M059J (cell line): ENCODE measurements at regions not wholly inside any gene's neighbourhood (a gene's known extent, or its start where the extent isn't known, plus 50 kb on each side); places are given as distances from the start of the nearest gene placed in this dataset.
"Not testable (repeated sequence)": the region's sequence is repeated elsewhere in the genome, so short reads cannot be mapped to it uniquely, and the experiment has no call there.

Source experiments
- DNase-seq: peaks from one replicate; pipeline ENCODE4 v3.0.0-alpha.2; 2012; ENCODE audit warnings: low read depth

DNA sequence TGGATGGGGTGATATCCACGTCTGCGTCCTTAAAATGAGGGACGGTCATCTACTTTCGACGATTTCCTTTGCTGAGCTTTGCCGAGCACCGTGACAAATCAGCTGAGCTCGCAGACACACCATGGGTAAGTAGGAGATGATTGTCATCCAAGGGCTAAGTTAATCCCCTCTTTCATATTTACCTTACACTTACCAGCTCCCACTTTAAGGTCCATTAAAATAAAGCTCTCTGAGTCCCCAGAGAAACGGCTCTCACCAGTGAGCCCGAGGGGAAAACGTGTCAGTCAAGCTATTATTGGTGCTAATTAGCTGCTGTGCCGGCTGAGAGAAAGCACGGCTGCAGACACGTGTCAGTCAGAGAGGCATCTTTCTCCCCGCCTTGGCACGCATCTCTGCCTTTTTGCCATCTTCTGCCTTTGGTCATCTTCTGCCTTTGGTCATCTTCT, 72.2 kb downstream of the CRLF2 start:
- no peak for DNase-seq

DNA sequence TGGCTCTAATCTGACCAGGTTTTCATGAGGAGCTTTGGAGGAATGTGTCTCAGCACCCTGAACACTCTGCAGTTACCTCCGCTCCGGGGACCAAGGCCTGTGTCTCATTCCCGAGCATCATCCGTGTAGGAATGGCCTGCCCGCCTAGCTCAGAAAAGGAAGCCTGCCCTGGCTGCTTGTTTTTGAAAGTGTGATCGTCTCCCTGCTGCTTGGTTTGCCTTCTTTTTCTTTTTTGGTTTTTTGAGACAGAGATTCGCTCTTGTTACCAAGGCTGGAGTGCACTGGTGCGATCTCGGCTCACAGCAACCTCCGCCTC, 73.3 kb downstream of the CRLF2 start:
- no peak for DNase-seq

GRCh38 chrX:1138476-1139184, 73.8 kb downstream of the CRLF2 start:
- no peak for DNase-seq

DNA sequence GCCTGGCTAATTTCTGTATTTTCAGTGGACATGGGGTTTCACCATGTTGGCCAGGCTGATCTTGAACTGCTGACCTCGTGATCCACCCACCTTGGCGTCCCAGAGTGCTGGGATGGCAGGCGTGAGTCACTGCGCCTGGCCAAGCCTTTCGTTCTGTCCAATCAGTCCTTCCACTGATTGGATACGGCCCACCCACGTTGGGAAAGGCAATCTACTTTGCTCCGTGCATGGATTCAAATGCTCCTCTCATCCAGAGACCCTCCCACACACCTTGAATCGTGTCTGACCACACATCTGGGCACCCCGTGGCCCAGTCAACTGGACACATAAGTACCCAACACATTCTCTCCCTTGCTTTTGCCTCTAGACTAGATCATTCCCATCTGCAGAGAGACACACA, 74.9 kb downstream of the CRLF2 start:
- DNase-seq, result no peak

DNA sequence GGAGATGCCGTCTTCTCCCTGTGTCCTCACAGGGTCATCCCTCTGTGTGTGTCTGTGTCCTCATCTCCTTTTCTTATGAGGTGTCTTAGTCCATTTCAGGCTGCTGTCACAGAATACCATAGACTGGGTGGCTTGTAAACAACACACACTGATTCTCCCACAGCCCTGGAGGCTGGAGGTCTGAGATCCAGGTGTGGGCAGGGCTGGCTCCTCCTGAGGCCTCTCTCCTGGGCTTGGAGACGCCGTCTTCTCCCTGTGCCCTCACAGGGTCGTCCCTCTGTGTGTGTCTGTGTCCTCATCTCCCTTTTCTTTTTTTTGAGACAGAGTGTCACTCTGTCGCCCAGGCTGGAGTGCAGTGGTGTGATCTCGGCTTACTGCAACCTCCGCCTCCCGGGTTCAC, 75.9 kb downstream of the CRLF2 start:
- not testable (repeated sequence) for DNase-seq

- no peak for DNase-seq
These were observed 77.5 kb downstream of the CRLF2 start for GRCh38 chrX:1134976-1135375.

GRCh38 chrX:1134156-1134555, 78.3 kb downstream of the CRLF2 start:
- DNase-seq, result no peak

- no peak for DNase-seq
These were observed 85.7 kb downstream of the CRLF2 start for GRCh38 chrX:1126738-1127137.

GRCh38 chrX:1124531-1124930, 87.9 kb downstream of the CRLF2 start:
- no peak for DNase-seq

DNA sequence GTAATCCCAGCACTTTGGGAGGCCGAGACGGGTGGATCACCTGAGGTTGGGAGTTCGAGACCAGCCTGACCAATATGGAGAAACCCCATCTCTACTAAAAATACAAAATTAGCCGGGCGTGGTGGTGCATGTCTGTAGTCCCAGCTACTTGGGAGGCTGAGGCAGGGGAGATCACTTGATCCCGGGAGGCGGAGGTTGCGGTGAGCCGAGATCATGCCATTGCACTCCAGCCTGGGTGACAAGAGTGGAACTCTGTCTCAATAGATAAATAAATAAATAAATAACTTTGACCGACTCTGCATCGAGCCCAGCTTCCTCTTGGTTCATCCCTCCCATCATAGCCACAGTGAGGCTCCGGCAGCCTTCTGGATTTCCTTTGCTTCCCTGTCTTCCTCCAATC, 89.6 kb downstream of the CRLF2 start:
- DNase-seq, result not testable (repeated sequence)

GRCh38 chrX:1119275-1119674, 93.2 kb downstream of the CRLF2 start:
- DNase-seq, result no peak

GRCh38 chrX:1118572-1119199, 93.8 kb downstream of the CRLF2 start:
- no peak for DNase-seq

GRCh38 chrX:1115411-1115810, 97.0 kb downstream of the CRLF2 start:
- not testable (repeated sequence) for DNase-seq

- DNase-seq, result no peak
These were observed 100.1 kb downstream of the CRLF2 start for GRCh38 chrX:1112321-1112720.

- no peak for DNase-seq
These were observed 100.7 kb downstream of the CRLF2 start for GRCh38 chrX:1111601-1112300.

- no peak for DNase-seq
These were observed 102.8 kb downstream of the CRLF2 start for GRCh38 chrX:1109580-1110119.

DNA sequence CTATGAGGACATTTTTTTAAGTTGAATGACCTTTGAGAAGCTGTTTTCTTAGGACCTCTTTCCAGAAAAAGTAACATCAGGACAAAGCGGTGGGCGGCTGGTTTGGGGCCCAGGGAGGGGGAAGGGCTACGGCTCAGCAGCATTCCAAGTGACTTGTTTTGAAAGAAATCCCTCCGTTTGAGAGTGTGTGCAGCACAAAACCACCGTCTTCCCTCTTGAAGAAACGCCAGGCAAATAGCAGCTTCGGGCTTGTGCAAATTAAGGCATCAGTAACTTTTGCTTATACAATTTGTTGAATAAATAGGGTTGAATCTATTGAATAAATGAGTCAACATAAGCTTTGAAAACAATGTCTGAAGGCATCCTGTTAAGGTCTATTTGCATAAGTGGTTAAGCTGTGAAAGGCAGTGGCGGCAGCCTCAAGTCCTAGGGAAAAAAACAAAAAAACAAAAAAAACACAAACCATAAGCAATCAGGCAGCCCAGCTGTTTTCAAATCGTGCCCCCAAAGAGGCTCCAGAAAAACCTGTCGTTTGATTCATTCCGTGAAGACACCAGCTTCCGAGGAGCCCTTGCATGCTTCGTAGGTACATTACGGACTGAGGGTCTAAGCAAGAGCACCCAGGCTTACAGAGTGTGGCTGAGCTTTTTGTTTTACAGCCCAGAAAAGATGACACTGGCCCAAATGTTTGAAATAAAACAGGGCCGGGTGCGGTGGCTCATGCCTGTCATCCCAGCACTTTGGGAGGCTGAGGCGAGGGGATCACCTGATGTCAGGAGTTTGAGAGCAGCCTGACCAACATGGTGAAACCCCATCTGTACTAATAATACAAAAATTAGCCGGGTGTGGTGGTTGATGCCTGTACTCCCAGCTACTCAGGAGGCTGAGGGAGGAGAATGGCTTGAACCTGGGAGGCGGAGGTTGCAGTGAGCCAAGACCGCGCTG, 103.7 kb downstream of the CRLF2 start:
- DNase-seq, result no peak

GRCh38 chrX:1106478-1107210, 105.8 kb downstream of the CRLF2 start:
- no peak for DNase-seq

DNA sequence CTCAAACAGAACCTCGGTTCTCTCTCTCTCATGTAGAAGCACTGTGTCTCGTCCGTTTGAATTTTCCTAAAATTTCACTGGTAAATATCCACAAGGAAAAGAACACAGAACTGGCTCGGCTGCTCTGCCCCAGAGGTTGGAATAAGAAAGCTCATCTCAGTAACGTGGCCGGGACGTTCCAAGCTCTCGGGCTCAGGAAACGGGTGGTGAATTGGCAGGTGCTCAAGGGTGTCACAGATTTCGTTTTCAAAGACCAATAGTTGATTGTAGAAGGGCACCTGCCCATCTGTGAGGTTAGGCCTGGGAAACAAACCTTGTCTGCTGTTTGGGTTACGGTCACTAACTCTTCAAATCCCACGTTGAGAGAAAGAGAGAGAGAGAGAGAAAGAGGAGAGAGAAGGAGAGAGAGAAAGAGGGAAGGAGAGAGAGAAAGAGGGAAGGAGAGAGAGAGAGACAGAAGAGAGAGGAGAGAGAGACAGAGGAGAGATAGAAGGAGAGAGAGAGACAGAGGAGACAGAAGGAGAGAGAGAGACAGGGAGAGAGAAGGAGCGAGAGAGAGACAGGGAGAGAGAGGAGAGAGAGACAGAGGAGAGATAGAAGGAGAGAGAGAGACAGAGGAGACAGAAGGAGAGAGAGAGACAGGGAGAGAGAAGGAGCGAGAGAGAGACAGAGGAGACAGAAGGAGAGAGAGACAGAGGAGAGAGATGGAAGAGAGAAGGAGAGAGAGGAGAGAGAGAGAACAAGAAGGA, 106.6 kb downstream of the CRLF2 start:
- DNase-seq, result no peak

DNA sequence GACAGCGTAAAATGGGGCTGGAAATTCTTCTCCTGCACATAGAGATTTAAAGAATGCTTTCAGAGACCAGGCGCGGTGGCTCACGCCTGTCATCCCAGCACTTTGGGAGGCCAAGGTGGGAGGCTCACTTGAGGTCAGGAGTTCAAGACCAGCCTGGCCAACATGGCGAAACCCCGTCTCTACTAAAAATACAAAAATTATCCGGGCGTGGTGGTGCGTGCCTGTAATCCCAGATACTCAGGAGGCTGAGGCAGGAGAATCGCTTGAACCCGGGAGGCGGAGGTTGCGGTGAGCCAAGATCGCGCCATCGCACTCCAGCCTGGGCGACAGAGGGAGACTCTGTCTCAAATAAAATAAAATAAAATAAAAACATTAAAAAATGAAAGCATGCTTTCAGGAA, 107.4 kb downstream of the CRLF2 start:
- DNase-seq, result not testable (repeated sequence)
